Hypothalamus (tissue), 51 donors: ENCODE measurements at regions not wholly inside any gene's neighbourhood (a gene's known extent, or its start where the extent isn't known, plus 50 kb on each side); places are given as distances from the start of the nearest gene placed in this dataset.
"Not testable (repeated sequence)": the region's sequence is repeated elsewhere in the genome, so short reads cannot be mapped to it uniquely, and the experiment has no call there.

Experiments used
- DNase-seq, 51 donors: peaks; one replicate each; lab custom pipeline; 2025; lab: John Stamatoyannopoulos, UW

DNA sequence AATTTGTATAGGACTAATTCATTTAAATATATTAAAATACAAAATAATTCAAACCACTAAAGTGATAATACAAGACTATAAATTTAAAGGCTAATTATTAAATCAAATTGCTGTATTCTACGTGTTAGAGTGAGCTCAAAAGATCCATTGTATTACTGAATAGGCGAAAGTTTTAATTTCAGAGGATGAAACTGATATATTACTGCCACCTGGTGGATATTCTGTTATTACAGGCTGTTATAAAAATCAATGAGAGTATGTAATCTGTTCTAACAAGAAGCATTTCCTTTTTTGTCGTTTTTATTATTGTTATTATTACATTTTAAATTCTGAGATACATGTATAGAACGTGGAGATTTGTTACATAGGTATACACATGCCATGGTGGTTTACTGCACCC, 1239.6 kb upstream of the USP9Y start:
- DNase-seq: peak in 1 of 51 donors; percentile 4

DNA sequence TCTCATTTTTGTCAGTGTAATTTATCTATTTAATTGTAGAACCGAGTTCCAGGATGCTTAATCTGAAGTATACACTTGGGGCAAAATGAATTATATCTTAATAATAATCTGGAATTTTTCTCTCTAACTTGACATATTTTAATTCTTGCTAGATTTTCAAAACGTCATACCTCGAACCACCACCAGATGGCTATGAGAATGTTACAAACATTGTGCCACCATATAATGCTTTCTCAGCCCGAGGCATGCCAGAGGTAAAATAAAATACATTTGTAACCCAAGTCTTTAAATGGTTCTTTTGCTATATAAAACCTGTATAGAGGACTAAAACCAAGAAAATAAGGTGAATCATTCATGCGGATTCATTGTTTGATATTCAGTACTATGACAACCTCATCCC, 1234.3 kb upstream of the USP9Y start:
- not testable (repeated sequence) for DNase-seq
